ENCODE measurements at regions not wholly inside any gene's neighbourhood (a gene's known extent, or its start where the extent isn't known, plus 50 kb on each side); places are given as distances from the start of the nearest gene placed in this dataset.

GRCh38 chr3:163159306-163159705 lies 1662.7 kb downstream of the OTOL1 start:
- TF ChIP-seq, protein P1, sequence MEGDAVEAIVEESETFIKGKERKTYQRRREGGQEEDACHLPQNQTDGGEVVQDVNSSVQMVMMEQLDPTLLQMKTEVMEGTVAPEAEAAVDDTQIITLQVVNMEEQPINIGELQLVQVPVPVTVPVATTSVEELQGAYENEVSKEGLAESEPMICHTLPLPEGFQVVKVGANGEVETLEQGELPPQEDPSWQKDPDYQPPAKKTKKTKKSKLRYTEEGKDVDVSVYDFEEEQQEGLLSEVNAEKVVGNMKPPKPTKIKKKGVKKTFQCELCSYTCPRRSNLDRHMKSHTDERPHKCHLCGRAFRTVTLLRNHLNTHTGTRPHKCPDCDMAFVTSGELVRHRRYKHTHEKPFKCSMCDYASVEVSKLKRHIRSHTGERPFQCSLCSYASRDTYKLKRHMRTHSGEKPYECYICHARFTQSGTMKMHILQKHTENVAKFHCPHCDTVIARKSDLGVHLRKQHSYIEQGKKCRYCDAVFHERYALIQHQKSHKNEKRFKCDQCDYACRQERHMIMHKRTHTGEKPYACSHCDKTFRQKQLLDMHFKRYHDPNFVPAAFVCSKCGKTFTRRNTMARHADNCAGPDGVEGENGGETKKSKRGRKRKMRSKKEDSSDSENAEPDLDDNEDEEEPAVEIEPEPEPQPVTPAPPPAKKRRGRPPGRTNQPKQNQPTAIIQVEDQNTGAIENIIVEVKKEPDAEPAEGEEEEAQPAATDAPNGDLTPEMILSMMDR (IDR thresholded peaks at IDR 0.05), result no peak
- TF ChIP-seq POLR2A (IDR thresholded peaks at IDR 0.05), result no peak
